SK-N-SH (cell line): ENCODE measurements at regions not wholly inside any gene's neighbourhood (a gene's known extent, or its start where the extent isn't known, plus 50 kb on each side); places are given as distances from the start of the nearest gene placed in this dataset.

Experiments used
- CTCF ChIP-seq: fragments of 200-600 bp; sonication (generic); IDR thresholded peaks from 2 replicates; pipeline ENCODE4 v1.6.1; 2017; ENCODE audit warnings: antibody characterized with exemption, mild to moderate bottlenecking, moderate library complexity
- EP300 ChIP-seq, 2 experiments: IDR thresholded peaks; 2 replicates each; pipeline versions ENCODE4 v1.4.0 to v1.6.1; 2012; ENCODE audit warnings: borderline replicate concordance in 1 of 2, low read depth in 1 of 2, low read length in 1 of 2
- NFIC ChIP-seq: IDR thresholded peaks from 2 replicates; pipeline ENCODE4 v1.4.0; 2012; ENCODE audit warnings: borderline replicate concordance
- NRF1 ChIP-seq: IDR thresholded peaks from 2 replicates; pipeline ENCODE4 v1.6.1; 2012; ENCODE audit warnings: low read depth, mild to moderate bottlenecking, low read length
- RCOR1 ChIP-seq: fragments of 150-350 bp; IDR thresholded peaks from 2 replicates; pipeline ENCODE4 v1.6.1; 2017; ENCODE audit warnings: antibody characterized with exemption, low read length
- TAF1 ChIP-seq: IDR thresholded peaks from 2 replicates; pipeline ENCODE4 v1.6.1; 2012; ENCODE audit warnings: low read depth, mild to moderate bottlenecking, low read length, moderate library complexity, borderline replicate concordance
- ZBTB33 ChIP-seq: IDR thresholded peaks from 2 replicates; pipeline ENCODE4 v1.4.0; 2012; ENCODE audit warnings: low read depth, borderline replicate concordance

GRCh38 chr9:18006591-18006990 lies 427.7 kb downstream of the SH3GL2 start:
- TF ChIP-seq NRF1: no peak
- TF ChIP-seq EP300 (IDR thresholded peaks at IDR 0.05; ENCODE audit: borderline replicate concordance in 1 of 2, low read depth in 1 of 2, low read length in 1 of 2): no peak
- TF ChIP-seq NFIC: no peak
- TF ChIP-seq CTCF: no peak
- no peak for TF ChIP-seq TAF1
- no peak for TF ChIP-seq RCOR1
- no peak for TF ChIP-seq ZBTB33
